ENCODE measurements at regions not wholly inside any gene's neighbourhood (a gene's known extent, or its start where the extent isn't known, plus 50 kb on each side); places are given as distances from the start of the nearest gene placed in this dataset.

GRCh38 chr6:139919107-139920026, 544.9 kb upstream of the CITED2 start:
- Histone ChIP-seq H3K36me3 (ENCODE audit: low read depth) (no peaks in the 10 kb centered on the region), H3K4me2 (no peak overlapping the region), H4K20me1 (ENCODE audit: insufficient read depth) (no peaks in the 10 kb centered on the region), H3K4me3 (no peak overlapping the region), H3F3A (ENCODE audit: insufficient read depth, low read depth) (no peaks in the 10 kb centered on the region), H2AFZ (no peak overlapping the region), H3K9me2 (ENCODE audit: insufficient read depth) (no peaks in the 10 kb centered on the region; the same call in 1 of the 2 replicates), H3K27ac (no peak overlapping the region), H3K4me1 (replicated peaks; ENCODE audit: insufficient read depth) (no peaks in the 10 kb centered on the region), H3K9me3 (ENCODE audit: insufficient read depth, low read depth) (0 out of 2 replicates have a peak, but pooled peaks cover 7% of the 10 kb centered on the region), H3K27me3 (ENCODE audit: insufficient read depth, low read depth) (no peaks in the 10 kb centered on the region), H3K79me2 (ENCODE audit: low read depth) (no peaks in the 10 kb centered on the region)
- no peak for DNase-seq
- TF ChIP-seq EZH2 (IDR thresholded peaks at IDR 0.05; ENCODE audit: low read depth): no peak
- TF ChIP-seq CTCF (conservative IDR thresholded peaks at IDR 0.05): no peak
- intact Hi-C loops (cut with micrococcal nuclease; ENCODE audit: unreplicated experiment): no loop called here
- POLR2A ChIA-PET (ENCODE audit: unreplicated experiment): no interaction called here
- no TSS peak for BruUV-seq (replicated peaks)
- CTCF ChIA-PET: no interaction called here

GRCh38 chr6:139917951-139918630, 543.6 kb upstream of the CITED2 start:
- DNase-seq: no peak
- Histone ChIP-seq H3K27me3 (ENCODE audit: insufficient read depth, low read depth) (no peaks in the 10 kb centered on the region), H3K9me3 (ENCODE audit: insufficient read depth, low read depth) (0 out of 2 replicates have a peak, but pooled peaks cover 9% of the 10 kb centered on the region), H3K79me2 (ENCODE audit: low read depth) (no peaks in the 10 kb centered on the region), H3K4me3 (no peak overlapping the region), H3K27ac (no peak overlapping the region), H3F3A (ENCODE audit: insufficient read depth, low read depth) (no peaks in the 10 kb centered on the region), H3K36me3 (ENCODE audit: low read depth) (no peaks in the 10 kb centered on the region), H4K20me1 (ENCODE audit: insufficient read depth) (no peaks in the 10 kb centered on the region), H3K9me2 (ENCODE audit: insufficient read depth) (no peaks in the 10 kb centered on the region; the same call in 1 of the 2 replicates), H3K4me2 (no peak overlapping the region), H3K4me1 (replicated peaks; ENCODE audit: insufficient read depth) (no peaks in the 10 kb centered on the region), H2AFZ (no peak overlapping the region)
- POLR2A ChIA-PET (ENCODE audit: unreplicated experiment): no interaction called here
- TF ChIP-seq EZH2 (IDR thresholded peaks at IDR 0.05; ENCODE audit: low read depth) (no peak), CTCF (conservative IDR thresholded peaks at IDR 0.05) (no peak)
- intact Hi-C loops (cut with micrococcal nuclease; ENCODE audit: unreplicated experiment): no loop called here
- CTCF ChIA-PET: no interaction called here
- no TSS peak for BruUV-seq (replicated peaks)

- intact Hi-C loops (cut with micrococcal nuclease; ENCODE audit: unreplicated experiment): no loop called here
- POLR2A ChIA-PET (ENCODE audit: unreplicated experiment): no interaction called here
- DNase-seq: no peak
Measured at GRCh38 chr6:139914910-139915309, 540.5 kb upstream of the CITED2 start.

More at GRCh38 chr6:139914910-139915309, 540.5 kb upstream of the CITED2 start:
- Histone ChIP-seq H2AFZ (no peak overlapping the region), H3K4me2 (no peak overlapping the region), H3K9me3 (ENCODE audit: insufficient read depth, low read depth) (peaks cover 10% of the 10 kb centered on the region; the same call in 1 of the 2 replicates), H3K36me3 (ENCODE audit: low read depth) (no peaks in the 10 kb centered on the region), H3F3A (ENCODE audit: insufficient read depth, low read depth) (no peaks in the 10 kb centered on the region), H3K4me1 (replicated peaks; ENCODE audit: insufficient read depth) (peaks cover 7% of the 10 kb centered on the region), H3K4me3 (no peak overlapping the region), H3K9me2 (ENCODE audit: insufficient read depth) (no peaks in the 10 kb centered on the region; the same call in 1 of the 2 replicates), H3K27ac (no peak overlapping the region), H4K20me1 (ENCODE audit: insufficient read depth) (no peaks in the 10 kb centered on the region), H3K27me3 (ENCODE audit: insufficient read depth, low read depth) (no peaks in the 10 kb centered on the region), H3K79me2 (ENCODE audit: low read depth) (no peaks in the 10 kb centered on the region)
- TF ChIP-seq EZH2 (IDR thresholded peaks at IDR 0.05; ENCODE audit: low read depth) (no peak), CTCF (conservative IDR thresholded peaks at IDR 0.05) (no peak)
- no TSS peak for BruUV-seq (replicated peaks)
- CTCF ChIA-PET: no interaction called here

Data from PC-9 (cell line).